HG02884 (cell line): ENCODE measurements at regions not wholly inside any gene's neighbourhood (a gene's known extent, or its start where the extent isn't known, plus 50 kb on each side); places are given as distances from the start of the nearest gene placed in this dataset.

Source experiments
- ATAC-seq: cut with Tn5 transposase; IDR thresholded peaks from one replicate; pipeline ENCODE4 v1.9.1; 2021; ENCODE audit warnings: mild to moderate bottlenecking, moderate library complexity; ENCODE audit not compliant: unreplicated experiment

DNA sequence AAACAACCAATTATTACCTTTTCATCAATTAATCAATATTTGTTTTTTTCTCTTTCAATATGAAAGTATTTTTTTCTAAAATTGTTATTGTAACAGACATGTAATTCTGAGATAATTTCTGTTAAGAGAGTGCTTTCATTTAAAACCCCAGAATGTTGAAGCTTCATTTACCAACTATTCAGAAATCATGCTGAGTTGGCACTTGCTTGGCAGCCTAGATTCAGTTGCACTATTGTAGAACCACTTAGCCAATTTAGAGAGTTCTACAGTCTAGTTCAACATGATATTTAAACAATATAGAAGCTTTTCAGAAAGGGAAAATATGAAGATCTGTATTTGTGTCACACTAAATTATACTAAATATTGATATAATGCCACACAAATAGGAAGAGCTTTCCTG, 56.1 kb upstream of the NKAIN2 start:
- ATAC-seq = no peak

DNA sequence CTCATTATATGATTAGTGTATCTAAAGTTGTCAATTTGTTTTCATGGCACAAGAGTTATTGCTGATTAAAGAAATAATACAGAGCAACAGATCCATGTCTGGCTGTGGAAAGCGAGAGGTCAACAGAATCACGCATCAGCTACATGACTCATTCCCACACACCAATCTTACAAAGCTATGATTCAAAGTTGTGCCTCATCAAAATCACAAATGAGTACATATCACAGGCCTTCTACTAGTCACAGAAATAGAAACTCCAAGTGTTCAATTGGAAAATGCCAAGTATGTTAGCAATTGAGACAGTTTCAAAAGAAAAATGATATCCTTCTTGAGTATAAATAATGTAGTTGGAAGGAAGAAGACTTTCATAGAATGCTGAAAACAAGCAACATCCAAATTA, 57.8 kb upstream of the NKAIN2 start:
- no peak for ATAC-seq

- no peak for ATAC-seq
Measured at GRCh38 chr6:123744840-123745239, 58.8 kb upstream of the NKAIN2 start.

DNA sequence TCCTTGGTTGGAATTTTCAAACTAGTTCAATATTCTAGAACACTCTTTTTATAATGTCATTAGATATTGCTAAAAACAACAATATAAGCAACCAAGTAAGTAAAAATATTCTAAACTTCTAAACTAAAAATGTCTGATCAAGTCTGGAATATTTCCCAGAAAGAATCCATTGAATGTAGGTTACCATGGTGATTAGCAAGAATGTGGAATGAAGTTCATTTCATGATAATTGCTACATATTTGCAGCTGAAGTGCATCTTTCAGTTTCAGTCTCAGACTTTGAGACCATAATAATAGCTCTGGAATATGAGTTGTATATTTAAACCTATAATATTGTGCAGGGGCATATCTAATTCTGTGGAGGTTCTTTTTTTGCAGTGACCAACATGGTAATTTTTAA, 61.0 kb upstream of the NKAIN2 start:
- ATAC-seq = no peak

DNA sequence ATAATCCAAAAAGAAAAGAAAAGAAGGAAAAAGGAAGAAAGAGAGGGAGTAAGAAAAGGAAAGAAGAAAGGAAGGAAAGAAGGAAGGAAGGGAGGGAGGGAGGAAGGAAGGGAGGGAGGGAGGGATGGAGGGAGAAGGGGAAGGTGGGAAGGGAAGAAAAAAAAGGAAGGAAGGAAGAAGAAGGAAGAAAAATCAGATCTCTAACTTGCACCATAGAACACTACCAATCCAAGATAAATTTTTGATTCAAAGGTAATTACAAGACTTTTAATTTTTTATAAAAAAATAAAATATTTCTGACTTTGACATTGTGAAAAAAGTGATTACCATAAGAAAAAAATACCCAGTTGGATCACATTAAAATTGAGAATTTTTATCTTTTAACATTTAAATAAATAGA, 70.5 kb upstream of the NKAIN2 start:
- no peak for ATAC-seq

DNA sequence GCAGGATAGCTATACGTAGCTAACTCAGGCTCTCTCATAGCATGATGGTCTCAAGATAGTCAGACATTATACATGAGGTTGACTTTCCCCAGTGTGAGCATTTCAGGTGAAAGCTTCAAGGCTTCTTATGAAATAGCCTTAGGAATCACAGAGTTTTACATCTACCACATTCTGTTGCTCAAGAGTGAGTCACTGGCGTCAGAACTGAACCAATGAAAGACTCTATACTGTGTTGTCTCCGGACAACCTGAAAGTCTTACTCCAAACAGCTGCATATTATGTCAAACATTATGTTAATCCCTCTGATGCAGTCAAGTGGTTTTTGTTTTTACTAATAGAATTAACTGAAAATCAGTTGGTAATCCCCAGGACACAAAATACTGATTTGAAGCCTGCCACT, 79.8 kb upstream of the TRDN start:
- no peak for ATAC-seq

DNA sequence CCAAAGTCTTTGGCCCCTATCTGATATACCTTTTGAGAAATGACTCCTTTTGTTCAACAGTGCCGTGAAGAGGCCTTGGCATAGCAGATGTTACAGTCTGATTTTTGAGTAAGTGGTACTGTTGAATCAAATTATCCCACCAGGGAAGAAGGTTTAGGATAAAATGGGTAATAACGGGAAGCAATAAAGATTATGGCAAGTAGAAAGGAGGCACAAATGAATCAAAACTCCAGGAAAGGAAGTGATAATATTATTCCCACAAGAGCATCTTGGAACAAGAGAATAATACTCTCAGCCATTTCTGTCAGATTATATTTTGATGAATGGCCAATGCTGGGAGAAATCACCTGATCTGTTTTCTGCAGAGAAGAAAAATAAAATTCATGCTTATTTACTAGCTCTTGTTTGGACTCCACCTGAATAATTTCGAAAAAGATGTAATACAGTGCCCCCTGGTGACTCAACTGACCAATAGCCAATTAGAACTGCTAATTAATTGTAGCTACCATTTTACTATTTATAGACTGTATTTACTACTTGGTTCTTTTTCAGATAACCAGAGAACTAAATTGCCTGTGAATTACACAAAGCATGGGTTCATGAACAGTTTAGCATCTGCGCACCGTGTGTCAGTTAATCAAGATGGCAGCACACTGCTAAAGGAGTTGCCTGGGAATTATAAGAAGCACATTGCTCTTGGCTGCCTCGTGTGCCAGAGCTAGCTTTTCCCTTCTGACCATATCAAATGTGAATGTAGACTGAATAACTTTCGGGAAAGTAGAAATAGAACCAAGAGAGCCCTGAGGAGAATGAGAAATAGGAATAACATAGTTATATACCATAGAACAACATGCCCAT, 78.5 kb upstream of the TRDN start:
- ATAC-seq = peak; percentile 64

DNA sequence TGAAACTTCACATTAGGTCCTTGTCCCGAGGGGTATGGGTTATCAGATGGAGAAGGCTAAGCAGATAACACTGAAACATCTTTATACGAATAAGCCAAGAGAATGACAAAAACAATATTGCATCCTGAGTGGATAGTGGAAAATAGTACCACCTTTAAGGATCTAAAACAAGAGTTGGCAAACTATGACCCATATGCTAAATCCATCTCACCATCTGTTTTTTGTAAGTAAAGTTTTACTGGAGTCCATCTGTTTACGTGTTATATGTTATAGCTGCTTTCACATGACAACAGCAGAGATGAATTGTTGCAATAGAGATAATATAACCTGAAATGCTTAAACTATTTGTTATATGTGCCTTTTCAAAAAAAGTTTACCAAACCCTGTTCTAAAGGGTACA, 76.1 kb upstream of the TRDN start:
- ATAC-seq = no peak

GRCh38 chr6:123702943-123703342, 66.2 kb upstream of the TRDN start:
- no peak for ATAC-seq

DNA sequence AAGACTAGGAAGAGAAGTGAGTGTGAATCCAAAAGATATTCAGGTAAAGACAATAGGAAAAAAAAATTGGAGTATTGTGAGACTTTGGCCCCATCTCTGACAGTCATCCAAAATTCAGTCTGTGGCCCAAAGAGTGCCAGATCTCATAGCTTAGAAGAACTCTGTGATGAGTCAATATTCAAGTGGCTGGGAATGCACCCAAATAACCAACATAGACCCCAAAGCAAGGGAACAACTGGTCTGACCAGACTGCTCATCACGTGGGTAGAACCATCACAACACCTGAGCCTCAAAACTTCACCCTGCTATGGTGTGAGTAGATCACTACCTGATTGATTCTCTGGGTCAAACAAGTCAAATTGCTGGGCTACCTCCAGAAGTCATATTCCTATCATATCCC, 51.1 kb upstream of the TRDN start:
- ATAC-seq = no peak
